Ishikawa (cell line): ENCODE measurements at regions not wholly inside any gene's neighbourhood (a gene's known extent, or its start where the extent isn't known, plus 50 kb on each side); places are given as distances from the start of the nearest gene placed in this dataset.

Experiments
- CREB1 ChIP-seq: IDR thresholded peaks from 2 replicates; pipeline ENCODE4 v1.6.1; 2012; ENCODE audit warnings: low read depth
- EGR1 ChIP-seq: IDR thresholded peaks from 2 replicates; pipeline ENCODE4 v1.6.1; 2012
- REST ChIP-seq: IDR thresholded peaks from 2 replicates; pipeline ENCODE4 v1.6.1; 2012; ENCODE audit warnings: low read depth, mild to moderate bottlenecking
- TAF1 ChIP-seq: IDR thresholded peaks from 2 replicates; pipeline ENCODE4 v1.6.1; 2012; ENCODE audit warnings: low read depth, mild to moderate bottlenecking
- TCF12 ChIP-seq: IDR thresholded peaks from 2 replicates; pipeline ENCODE4 v1.6.1; 2012; ENCODE audit warnings: low read depth
- TEAD4 ChIP-seq: IDR thresholded peaks from 2 replicates; pipeline ENCODE4 v1.6.1; 2012

GRCh38 chr10:30199376-30200016, 140.1 kb upstream of the JCAD start:
- TF ChIP-seq REST (no peak), EGR1 (no peak), CREB1 (no peak), TEAD4 (no peak), TCF12 (no peak), TAF1 (no peak)
